H1 (cell line): ENCODE measurements at regions not wholly inside any gene's neighbourhood (a gene's known extent, or its start where the extent isn't known, plus 50 kb on each side); places are given as distances from the start of the nearest gene placed in this dataset.

Source experiments
- CTCF ChIA-PET: fragments of 300-600 bp; sonication (Branson Sonifier 250); formaldehyde crosslinking; loops from one replicate; lab custom pipeline; 2021; ENCODE audit not compliant: partially characterized antibody; lab: Charles Lee
- POLR2A ChIA-PET: fragments of 300-600 bp; sonication (Branson Sonifier 250); formaldehyde crosslinking; loops from one replicate; lab custom pipeline; 2021; ENCODE audit warnings: inconsistent platforms; ENCODE audit not compliant: partially characterized antibody; lab: Charles Lee
- DNase-seq, 2 experiments: peaks; one replicate each; pipeline versions ENCODE4 v3.0.0 to v3.0.0-alpha.2; 2010 to 2022; ENCODE audit warnings: low spot score in 2 of 2, low read depth in 1 of 2, mixed read lengths in 1 of 2
- FAIRE-seq: peaks from 2 replicates; lab custom pipeline; 2011; peaks lifted over from hg19 to GRCh38; lab: Jason Lieb, UNC
- H2AFZ ChIP-seq: 2 replicates; pipeline ENCODE4 v1.8.1; 2012; ENCODE audit warnings: low read length, inconsistent platforms
- H2AK5ac ChIP-seq: 2 replicates; pipeline ENCODE4 v1.6.1; 2013; ENCODE audit warnings: low read depth, low read length
- H2BK120ac ChIP-seq: replicated peaks from 2 replicates; pipeline ENCODE3; 2013; ENCODE audit warnings: low read depth, low read length, inconsistent platforms
- H2BK12ac ChIP-seq: 2 replicates; pipeline ENCODE4 v1.6.1; 2013; ENCODE audit warnings: low read depth, low read length
- H2BK15ac ChIP-seq: 2 replicates; pipeline ENCODE4 v1.6.1; 2013; ENCODE audit warnings: low read length
- H2BK20ac ChIP-seq: 2 replicates; pipeline ENCODE4 v1.6.1; 2013; ENCODE audit warnings: low read length
- H2BK5ac ChIP-seq: 2 replicates; pipeline ENCODE4 v1.6.1; 2013; ENCODE audit warnings: low read depth, low read length
- H3K14ac ChIP-seq: 2 replicates; pipeline ENCODE4 v1.6.1; 2013; ENCODE audit warnings: inconsistent platforms; ENCODE audit not compliant: insufficient read length
- H3K18ac ChIP-seq: 2 replicates; pipeline ENCODE4 v1.6.1; 2013; ENCODE audit warnings: low read length; ENCODE audit errors: extremely low read depth
- H3K23ac ChIP-seq: 2 replicates; pipeline ENCODE4 v1.6.1; 2013; ENCODE audit warnings: inconsistent platforms; ENCODE audit not compliant: insufficient read length
- H3K23me2 ChIP-seq: 2 replicates; pipeline ENCODE4 v1.6.1; 2013; ENCODE audit warnings: low read depth, low read length
- H3K27ac ChIP-seq: 2 replicates; pipeline ENCODE4 v1.6.1; 2011; ENCODE audit warnings: low read depth, low read length, inconsistent platforms
- H3K27me3 ChIP-seq, 4 experiments: replicated peaks in 1 of 4; 1 replicate in 1 of 4; 2 replicates in 3 of 4; pipeline versions ENCODE4 v1.6.1 to v1.8.1; 2011 to 2013; ENCODE audit warnings: low read length in 3 of 4, mild to moderate bottlenecking in 3 of 4, inconsistent platforms in 2 of 4, mixed read lengths in 2 of 4, moderate library complexity in 1 of 4; ENCODE audit not compliant: control insufficient read depth in 3 of 4, insufficient read depth in 3 of 4; ENCODE audit errors: extremely low read depth in 1 of 4
- H3K36me3 ChIP-seq, 4 experiments: 2 replicates each; pipeline versions ENCODE4 v1.6.1 to v1.8.1; 2011 to 2013; ENCODE audit warnings: mild to moderate bottlenecking in 4 of 4, low read length in 3 of 4, moderate library complexity in 2 of 4, control low read depth in 1 of 4, inconsistent platforms in 1 of 4; ENCODE audit not compliant: insufficient read depth in 4 of 4, control insufficient read depth in 2 of 4
- H3K4ac ChIP-seq: replicated peaks from 2 replicates; pipeline ENCODE3; 2013; ENCODE audit warnings: low read length, low read depth, mixed read lengths, inconsistent platforms; ENCODE audit not compliant: insufficient read length
- H3K4me1 ChIP-seq, 4 experiments: replicated peaks in 1 of 4; 1 replicate in 1 of 4; 2 replicates in 3 of 4; pipeline versions ENCODE4 v1.6.1 to v1.8.1; 2011 to 2013; ENCODE audit warnings: low read length in 3 of 4, inconsistent platforms in 2 of 4, mixed read lengths in 1 of 4; ENCODE audit not compliant: insufficient read depth in 4 of 4, control insufficient read depth in 3 of 4
- H3K4me2 ChIP-seq, 2 experiments: 2 replicates each; pipeline versions ENCODE4 v1.6.1 to v1.8.1; 2011 to 2013; ENCODE audit warnings: low read depth in 2 of 2, low read length in 2 of 2, control low read depth in 1 of 2, inconsistent platforms in 1 of 2, mild to moderate bottlenecking in 1 of 2; ENCODE audit not compliant: insufficient read depth in 1 of 2
- H3K4me3 ChIP-seq, 4 experiments: fragments of 200-600, 300-600 bp in 1 of 4; sonication (generic), shearing (Covaris generic), sonication (Bioruptor Twin) in 1 of 4; 2 replicates each; pipeline versions ENCODE4 v1.5.1 to v1.8.1; 2011 to 2016; ENCODE audit warnings: low read length in 4 of 4, low read depth in 3 of 4, control low read depth in 2 of 4, inconsistent platforms in 2 of 4, mild to moderate bottlenecking in 2 of 4, mixed read lengths in 1 of 4, moderate library complexity in 1 of 4; ENCODE audit not compliant: insufficient read depth in 2 of 4; ENCODE audit errors: extremely low read depth in 1 of 4
- H3K56ac ChIP-seq: replicated peaks from 2 replicates; pipeline ENCODE3; 2013; ENCODE audit warnings: low read depth, mild to moderate bottlenecking, mixed read lengths, low read length, inconsistent platforms; ENCODE audit not compliant: insufficient read length
- H3K79me1 ChIP-seq: 2 replicates; pipeline ENCODE4 v1.6.1; 2013; ENCODE audit warnings: low read depth, low read length, control low read depth
- H3K79me2 ChIP-seq, 2 experiments: 2 replicates each; pipeline versions ENCODE4 v1.6.1 to v1.8.1; 2012 to 2013; ENCODE audit warnings: low read length in 2 of 2, mild to moderate bottlenecking in 2 of 2, inconsistent platforms in 1 of 2; ENCODE audit not compliant: insufficient read depth in 2 of 2, control insufficient read depth in 1 of 2
- H3K9ac ChIP-seq, 4 experiments: replicated peaks in 1 of 4; 1 replicate in 1 of 4; 2 replicates in 3 of 4; pipeline versions ENCODE4 v1.6.1 to v1.8.1; 2011 to 2013; ENCODE audit warnings: low read depth in 3 of 4, low read length in 3 of 4, control low read depth in 2 of 4, mild to moderate bottlenecking in 2 of 4, moderate library complexity in 2 of 4, inconsistent platforms in 1 of 4; ENCODE audit errors: extremely low read depth in 1 of 4
- H3K9me3 ChIP-seq, 2 experiments: 2 replicates each; pipeline versions ENCODE4 v1.6.1 to v1.8.1; 2012 to 2013; ENCODE audit warnings: mild to moderate bottlenecking in 2 of 2, moderate library complexity in 2 of 2, control low read depth in 1 of 2, inconsistent platforms in 1 of 2, low read depth in 1 of 2, low read length in 1 of 2, mixed read lengths in 1 of 2; ENCODE audit not compliant: insufficient read depth in 2 of 2
- H4K20me1 ChIP-seq, 2 experiments: replicated peaks in 1 of 2; 2 replicates each; pipeline versions ENCODE3 to v1.8.1; 2011 to 2013; ENCODE audit warnings: inconsistent platforms in 2 of 2, low read length in 2 of 2, mild to moderate bottlenecking in 1 of 2; ENCODE audit not compliant: insufficient read depth in 2 of 2, control insufficient read depth in 1 of 2
- H4K5ac ChIP-seq: 2 replicates; pipeline ENCODE4 v1.6.1; 2013; ENCODE audit warnings: low read length, low read depth, mixed read lengths, inconsistent platforms; ENCODE audit not compliant: insufficient read length
- H4K8ac ChIP-seq: 2 replicates; pipeline ENCODE4 v1.8.0; 2013; ENCODE audit warnings: mild to moderate bottlenecking, moderate library complexity, low read length, inconsistent platforms; ENCODE audit not compliant: insufficient read depth; ENCODE audit errors: extremely low read depth
- H4K91ac ChIP-seq: replicated peaks from 2 replicates; pipeline ENCODE3; 2013; ENCODE audit warnings: low read length, mixed read lengths, inconsistent platforms; ENCODE audit not compliant: insufficient read length
- BACH1 ChIP-seq: IDR thresholded peaks from 2 replicates; pipeline ENCODE4 v1.6.1; 2012; ENCODE audit warnings: low read length, improper control_type of control experiment
- CTBP2 ChIP-seq: IDR thresholded peaks from 2 replicates; pipeline ENCODE4 v1.7.0; 2011; ENCODE audit warnings: borderline replicate concordance, mild to moderate bottlenecking, moderate library complexity, mixed read lengths, low read length; ENCODE audit not compliant: insufficient read depth, insufficient read length
- CTCF ChIP-seq, 3 experiments: IDR thresholded peaks; 1 replicate in 2 of 3; 2 replicates in 1 of 3; pipeline versions ENCODE4 v1.5.1 to v1.6.1; 2011; ENCODE audit warnings: low read length in 3 of 3, mild to moderate bottlenecking in 3 of 3, inconsistent platforms in 2 of 3, low read depth in 1 of 3, moderate library complexity in 1 of 3; ENCODE audit not compliant: insufficient read depth in 1 of 3; ENCODE audit errors: control extremely low read depth in 1 of 3
- GTF2F1 ChIP-seq: IDR thresholded peaks from 2 replicates; pipeline ENCODE4 v1.6.1; 2012; ENCODE audit warnings: low read depth, low read length, improper control_type of control experiment, borderline replicate concordance
- KDM1A ChIP-seq: fragments of 200-600, 300-600 bp; sonication (generic); IDR thresholded peaks from 2 replicates; pipeline ENCODE4 v1.7.1; 2016; ENCODE audit warnings: mild to moderate bottlenecking, low read length, borderline replicate concordance
- RFX5 ChIP-seq: IDR thresholded peaks from 2 replicates; pipeline ENCODE4 v1.6.1; 2011; ENCODE audit warnings: low read depth, low read length, improper control_type of control experiment, borderline replicate concordance
- SIX5 ChIP-seq: IDR thresholded peaks from 2 replicates; pipeline ENCODE4 v1.6.1; 2011; ENCODE audit warnings: mild to moderate bottlenecking, low read depth, low read length
- WGBS, 2 experiments: shearing (Covaris generic) in 1 of 2; methylation state at CpG; one replicate each; pipeline versions ENCODE4 v1.1.6 to v1.1.7; 2013 to 2015; ENCODE audit warnings: low lambda C conversion rate in 2 of 2, mixed read lengths in 2 of 2, inconsistent platforms in 1 of 2, low coverage in 1 of 2, missing lambda C conversion rate in 1 of 2; ENCODE audit not compliant: insufficient replicate concordance in 2 of 2, insufficient coverage in 1 of 2, insufficient read length in 1 of 2; ENCODE audit errors: extremely low coverage in 1 of 2, missing lambda C conversion rate in 1 of 2; 5-methylcytosine and 5-hydroxymethylcytosine counted together

GRCh38 chr2:151159109-151159662 is 102.5 kb downstream of the RBM43 start:
- 86% methylated on average over 2 of the region's 2 CpGs; no CpG with 5 or more reads in 1 of the 2 experiments for WGBS, 2 experiments
- POLR2A ChIA-PET, result no interaction called here
- no peak overlapping the region for H3K9ac ChIP-seq
- H3K4me1 ChIP-seq, result peaks cover 0 to 10% (median 7%) of the 10 kb centered on the region in 4 experiments; a peak in 3 of 7 replicates
- H3K27ac ChIP-seq, result no peak overlapping the region
- no peaks in the 10 kb centered on the region for H3K79me2 ChIP-seq
- H4K5ac ChIP-seq, result no peak overlapping the region
- H2BK120ac ChIP-seq, result no peak overlapping the region
- no peak overlapping the region for H2BK12ac ChIP-seq
- H3K18ac ChIP-seq, result no peak overlapping the region
- no peak overlapping the region for H3K14ac ChIP-seq
- CTCF ChIA-PET, result interaction anchor here (1.3 to 1.5 kb wide), 3 partner anchors 11 to 17 kb away, joined by 3 to 5 read pairs (median 3); no protein-coding TSS in a partner anchor
- no peaks in the 10 kb centered on the region for H3K27me3 ChIP-seq
- no peak overlapping the region for H3K4ac ChIP-seq
- H2BK15ac ChIP-seq, result no peak overlapping the region
- no peak overlapping the region for H3K23ac ChIP-seq
- H3K4me3 ChIP-seq, result no peak overlapping the region
- no peak overlapping the region for H4K8ac ChIP-seq
- H2AFZ ChIP-seq, result no peak overlapping the region
- no peak for FAIRE-seq
- TF ChIP-seq CTCF (IDR thresholded peaks at IDR 0.05; ENCODE audit: control extremely low read depth in 1 of 3, insufficient read depth in 1 of 3, low read depth in 1 of 3, low read length in 3 of 3) (no peak), SIX5 (no peak), KDM1A (no peak), CTBP2 (no peak), RFX5 (no peak), GTF2F1 (no peak), BACH1 (no peak)
- H3K36me3 ChIP-seq, result no peaks in the 10 kb centered on the region
- no peak overlapping the region for H3K4me2 ChIP-seq
- no peak overlapping the region for H2BK5ac ChIP-seq
- H2BK20ac ChIP-seq, result no peak overlapping the region
- H3K9me3 ChIP-seq, result no peaks in the 10 kb centered on the region
- H3K23me2 ChIP-seq, result no peaks in the 10 kb centered on the region
- H4K20me1 ChIP-seq, result no peaks in the 10 kb centered on the region
- no peak overlapping the region for H3K56ac ChIP-seq
- DNase-seq, result no peak
- H4K91ac ChIP-seq, result no peak overlapping the region
- no peaks in the 10 kb centered on the region for H3K79me1 ChIP-seq
- no peak overlapping the region for H2AK5ac ChIP-seq
